ENCODE measurements at regions not wholly inside any gene's neighbourhood (a gene's known extent, or its start where the extent isn't known, plus 50 kb on each side); places are given as distances from the start of the nearest gene placed in this dataset.

- H3K27ac Mint-ChIP-seq = no peak overlapping the region
- H3K4me1 Mint-ChIP-seq = no peaks in the 10 kb centered on the region
- H3K9me3 ChIP-seq (ENCODE audit: control insufficient read depth, low read length, poor library complexity, severe bottlenecking) = no peaks in the 10 kb centered on the region
- no peaks in the 10 kb centered on the region for H3K36me3 Mint-ChIP-seq (ENCODE audit: low read depth)
- H3K4me3 Mint-ChIP-seq = no peak overlapping the region
- DNase-seq (no peak), ATAC-seq (no peak)
- peaks cover 18% of the 10 kb centered on the region for H3K27me3 Mint-ChIP-seq
These were observed 135.7 kb downstream of the FGF18 start for GRCh38 chr5:171555160-171555559.

DNA sequence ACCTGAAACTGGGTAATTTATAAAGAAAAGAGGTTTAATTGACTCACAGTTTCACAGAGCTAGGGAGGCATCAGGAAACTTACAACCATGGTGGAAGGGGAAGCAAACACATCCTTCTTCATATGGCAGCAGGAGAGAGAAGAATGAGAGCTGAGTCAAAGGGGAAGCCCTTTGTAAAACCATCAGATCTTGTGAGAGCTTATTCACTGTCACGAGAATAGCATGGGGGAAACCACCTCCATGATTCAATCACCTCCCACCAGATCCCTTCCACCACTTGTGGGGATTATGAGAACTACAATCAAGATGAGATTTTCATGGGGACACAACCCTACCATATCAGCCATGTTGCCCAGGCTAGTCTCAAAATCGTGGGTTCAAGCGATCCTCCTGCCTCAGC is 143.4 kb downstream of the FGF18 start:
- ATAC-seq (no peak), DNase-seq (no peak)
- Mint-ChIP-seq H3K27me3 (peaks cover 18% of the 10 kb centered on the region), H3K36me3 (ENCODE audit: low read depth) (no peaks in the 10 kb centered on the region), H3K27ac (no peak overlapping the region), H3K4me1 (no peaks in the 10 kb centered on the region), H3K4me3 (no peak overlapping the region)
- no peaks in the 10 kb centered on the region for H3K9me3 ChIP-seq (ENCODE audit: control insufficient read depth, low read length, poor library complexity, severe bottlenecking)

DNA sequence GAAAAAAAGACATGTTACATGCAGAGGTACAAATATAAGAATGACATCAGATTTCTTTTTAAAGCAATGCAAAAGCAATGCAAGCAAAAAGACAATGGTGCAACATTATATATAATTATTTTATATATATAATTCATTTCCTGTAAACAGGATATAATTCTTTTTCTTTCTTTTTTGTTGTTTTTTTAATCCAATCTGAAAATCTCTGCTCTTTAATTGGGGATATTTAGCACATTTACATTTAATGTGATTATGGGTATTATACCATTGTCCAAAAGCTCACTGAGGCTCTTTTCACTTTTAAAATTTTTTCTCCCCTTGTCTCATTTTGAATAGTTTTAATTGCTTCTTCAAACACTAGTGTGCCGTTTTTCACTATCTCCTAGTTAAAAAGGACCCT is 148.9 kb downstream of the FGF18 start:
- H3K36me3 Mint-ChIP-seq (ENCODE audit: low read depth) = no peaks in the 10 kb centered on the region
- H3K9me3 ChIP-seq (ENCODE audit: control insufficient read depth, low read length, poor library complexity, severe bottlenecking) = no peaks in the 10 kb centered on the region
- no peak overlapping the region for H3K4me3 Mint-ChIP-seq
- no peaks in the 10 kb centered on the region for H3K4me1 Mint-ChIP-seq
- no peaks in the 10 kb centered on the region for H3K27me3 Mint-ChIP-seq
- no peak overlapping the region for H3K27ac Mint-ChIP-seq
- DNase-seq (no peak), ATAC-seq (no peak)

DNA sequence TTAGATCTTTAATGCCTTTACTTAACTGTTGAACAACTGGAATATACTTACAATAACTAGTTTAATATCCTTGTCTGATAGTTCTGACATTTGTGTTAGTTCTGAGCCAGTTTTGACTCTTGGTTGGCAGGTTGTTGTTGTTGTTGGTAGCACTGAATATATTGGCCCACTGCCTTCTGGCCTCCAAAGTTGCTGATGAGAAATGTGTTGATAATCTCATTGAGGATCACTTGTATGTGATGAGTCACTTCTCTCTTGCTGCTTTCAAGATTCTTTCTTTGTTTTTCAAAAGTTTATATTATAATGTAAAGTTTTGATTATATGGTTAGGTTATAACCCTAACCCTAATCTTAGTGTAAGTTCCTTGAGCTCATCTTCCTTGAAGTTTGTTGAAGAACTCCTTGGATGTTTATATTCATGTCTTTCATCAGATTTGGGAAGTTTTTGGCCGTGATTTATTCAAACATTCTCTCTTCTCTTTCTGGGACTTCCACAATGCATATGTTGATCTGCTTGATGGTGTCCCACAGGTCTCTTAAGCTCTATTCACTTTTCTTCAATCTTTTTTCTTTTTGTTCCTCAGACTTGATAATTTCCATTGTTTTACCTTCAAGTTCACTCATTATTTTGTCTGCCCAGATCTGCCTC is 149.7 kb downstream of the FGF18 start:
- H3K27ac Mint-ChIP-seq = no peak overlapping the region
- ATAC-seq (no peak), DNase-seq (no peak)
- no peak overlapping the region for H3K4me3 Mint-ChIP-seq
- no peaks in the 10 kb centered on the region for H3K27me3 Mint-ChIP-seq
- H3K36me3 Mint-ChIP-seq (ENCODE audit: low read depth) = no peaks in the 10 kb centered on the region
- no peaks in the 10 kb centered on the region for H3K9me3 ChIP-seq (ENCODE audit: control insufficient read depth, low read length, poor library complexity, severe bottlenecking)
- H3K4me1 Mint-ChIP-seq = no peaks in the 10 kb centered on the region

DNA sequence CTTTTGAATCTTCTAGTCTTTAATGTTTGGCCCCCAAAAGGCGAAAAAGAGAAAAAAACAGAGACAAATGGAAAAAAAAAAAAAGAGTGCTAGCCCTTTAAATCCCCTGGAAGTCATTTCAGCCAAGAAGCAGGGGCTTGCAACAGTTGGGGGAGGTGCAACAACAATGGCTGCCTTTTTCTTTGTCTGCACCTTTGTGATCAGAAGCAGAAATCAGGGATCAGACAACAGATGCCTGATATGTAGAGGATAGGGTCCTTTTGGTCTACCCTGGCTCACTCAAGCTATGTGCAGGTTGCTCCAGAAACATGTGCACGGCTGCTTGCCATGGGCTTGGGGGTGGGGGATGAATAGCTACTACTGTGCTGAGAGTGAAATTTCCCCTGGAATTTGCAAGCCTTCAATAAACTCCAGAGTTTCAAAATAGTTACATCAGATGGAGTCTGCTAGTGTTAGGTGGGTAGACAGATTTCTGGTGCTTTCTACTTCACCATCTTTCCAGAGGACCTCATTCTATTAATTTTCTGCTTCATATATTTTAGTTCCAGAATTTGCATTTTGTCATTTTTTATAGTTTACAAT is 150.9 kb downstream of the FGF18 start:
- H3K4me3 Mint-ChIP-seq = no peak overlapping the region
- DNase-seq = no peak
- H3K9me3 ChIP-seq (ENCODE audit: control insufficient read depth, low read length, poor library complexity, severe bottlenecking) = no peaks in the 10 kb centered on the region
- H3K27me3 Mint-ChIP-seq = no peaks in the 10 kb centered on the region
- no peak overlapping the region for H3K27ac Mint-ChIP-seq
- H3K36me3 Mint-ChIP-seq (ENCODE audit: low read depth) = no peaks in the 10 kb centered on the region
- H3K4me1 Mint-ChIP-seq = no peaks in the 10 kb centered on the region
- no peak for ATAC-seq

DNA sequence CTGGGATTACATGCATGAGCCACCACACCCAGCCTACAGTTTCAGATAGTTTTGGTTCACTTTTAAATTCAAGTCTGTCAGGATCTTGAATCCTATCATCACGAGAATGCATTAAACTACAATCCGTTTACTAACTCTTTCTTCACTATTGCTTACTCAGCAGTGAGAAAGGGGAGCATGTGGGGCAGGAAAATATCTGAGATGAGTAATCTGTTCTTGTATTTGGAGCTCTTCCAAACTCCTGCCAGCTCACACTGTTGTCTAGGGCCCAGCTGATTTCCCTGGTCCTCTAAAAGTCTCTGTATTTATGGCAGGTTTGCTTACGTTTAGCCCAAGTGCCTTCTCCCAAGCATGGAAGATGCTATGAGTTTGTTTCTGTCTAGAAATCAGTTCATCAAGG is 152.2 kb downstream of the FGF18 start:
- Mint-ChIP-seq H3K27me3 (peaks cover under 1% of the 10 kb centered on the region), H3K4me1 (no peaks in the 10 kb centered on the region), H3K36me3 (ENCODE audit: low read depth) (no peaks in the 10 kb centered on the region), H3K4me3 (no peak overlapping the region), H3K27ac (no peak overlapping the region)
- ATAC-seq (no peak), DNase-seq (no peak)
- peaks cover 2% of the 10 kb centered on the region for H3K9me3 ChIP-seq (ENCODE audit: control insufficient read depth, low read length, poor library complexity, severe bottlenecking)

DNA sequence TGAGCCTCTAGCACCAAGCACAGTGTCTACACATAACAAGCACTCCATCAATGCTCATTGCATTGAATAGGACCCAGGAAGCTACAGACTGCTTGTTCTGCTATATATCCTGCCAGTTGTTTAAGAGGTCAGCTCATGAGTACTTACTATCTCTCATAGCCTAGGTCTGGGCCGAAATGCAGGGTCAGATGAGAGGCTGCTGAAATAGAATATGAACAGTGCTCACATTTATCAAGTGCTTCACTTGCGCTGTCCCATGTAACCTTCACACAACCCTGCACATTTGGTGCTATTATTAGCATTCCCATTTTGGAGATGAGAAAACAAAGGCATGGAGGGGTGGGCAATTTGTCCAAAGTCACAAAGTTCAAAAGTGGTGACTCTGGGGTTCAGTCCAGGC is 153.6 kb downstream of the FGF18 start:
- Mint-ChIP-seq H3K4me1 (no peaks in the 10 kb centered on the region), H3K27me3 (peaks cover 9% of the 10 kb centered on the region), H3K36me3 (ENCODE audit: low read depth) (no peaks in the 10 kb centered on the region), H3K4me3 (no peak overlapping the region), H3K27ac (no peak overlapping the region)
- DNase-seq (no peak), ATAC-seq (no peak)
- peaks cover 2% of the 10 kb centered on the region for H3K9me3 ChIP-seq (ENCODE audit: control insufficient read depth, low read length, poor library complexity, severe bottlenecking)

DNA sequence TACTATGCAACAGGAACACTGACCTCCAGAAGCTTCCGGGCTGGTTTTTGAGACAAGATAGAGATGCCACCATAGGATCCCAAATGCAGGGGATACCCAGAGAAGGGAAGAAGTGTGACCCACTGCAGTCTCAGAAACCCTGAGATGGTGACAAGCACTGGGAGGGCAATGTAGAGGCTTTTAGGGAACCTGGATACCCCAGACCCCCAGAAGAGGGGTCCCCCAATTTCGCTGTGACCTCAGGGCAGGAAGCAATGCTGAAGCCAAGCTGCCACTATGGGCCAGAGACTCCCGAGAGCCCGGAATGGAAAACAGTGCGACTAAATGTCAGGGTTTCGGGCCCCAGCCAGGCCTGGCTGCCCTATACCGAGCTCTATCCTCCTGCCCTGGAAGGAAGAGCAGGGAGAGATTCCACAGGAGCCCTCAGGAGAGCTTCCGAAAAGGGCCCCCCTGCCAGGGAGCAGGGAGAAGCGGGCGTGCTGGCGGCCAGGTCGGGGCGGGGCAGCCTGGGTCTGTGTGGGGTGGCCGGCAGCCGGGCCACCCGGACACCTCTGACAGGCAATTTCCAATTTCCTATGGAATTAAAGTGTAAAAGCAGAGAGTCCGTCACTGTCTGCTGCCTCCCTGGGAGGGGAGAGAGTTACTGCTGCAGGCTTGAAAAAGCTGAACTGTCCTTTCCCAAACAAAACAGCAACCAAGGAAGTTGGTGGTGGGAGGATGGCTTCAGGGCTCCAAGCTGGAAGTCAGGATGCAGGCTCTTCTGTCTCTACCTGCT is 154.2 kb downstream of the FGF18 start:
- ATAC-seq (no peak), DNase-seq (no peak)
- peaks cover 2% of the 10 kb centered on the region for H3K4me1 Mint-ChIP-seq
- no peaks in the 10 kb centered on the region for H3K36me3 Mint-ChIP-seq (ENCODE audit: low read depth)
- no peak overlapping the region for H3K4me3 Mint-ChIP-seq
- H3K27ac Mint-ChIP-seq = no peak overlapping the region
- peaks cover 2% of the 10 kb centered on the region for H3K9me3 ChIP-seq (ENCODE audit: control insufficient read depth, low read length, poor library complexity, severe bottlenecking)
- peaks cover 15% of the 10 kb centered on the region for H3K27me3 Mint-ChIP-seq

- ATAC-seq = no peak
- H3K27me3 Mint-ChIP-seq = peaks cover 22% of the 10 kb centered on the region
- no peak for DNase-seq
- peaks cover 2% of the 10 kb centered on the region for H3K4me1 Mint-ChIP-seq
- no peak overlapping the region for H3K4me3 Mint-ChIP-seq
- H3K36me3 Mint-ChIP-seq (ENCODE audit: low read depth) = no peaks in the 10 kb centered on the region
- no peak overlapping the region for H3K27ac Mint-ChIP-seq
- peaks cover 2% of the 10 kb centered on the region for H3K9me3 ChIP-seq (ENCODE audit: control insufficient read depth, low read length, poor library complexity, severe bottlenecking)
These were observed 154.9 kb downstream of the FGF18 start for GRCh38 chr5:171574376-171574775.

DNA sequence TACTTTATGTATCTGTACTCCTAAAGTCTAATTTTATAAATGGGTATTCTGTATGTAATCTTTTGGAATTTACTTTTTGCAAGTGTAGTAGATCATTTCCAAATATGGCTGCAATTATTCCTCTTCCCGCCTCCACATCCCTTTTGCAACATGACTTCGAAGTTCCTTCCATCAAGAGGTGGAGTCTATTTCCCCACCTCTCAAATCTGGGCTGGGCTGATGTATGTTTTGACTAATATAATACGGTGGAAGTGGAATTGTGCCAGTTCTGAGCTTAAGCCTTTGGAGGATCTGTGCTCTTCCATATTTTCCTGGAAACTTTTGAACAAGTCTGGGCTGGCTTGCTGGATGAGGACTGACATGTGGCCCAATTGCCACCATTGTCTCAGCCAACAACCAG is 155.9 kb downstream of the FGF18 start:
- Mint-ChIP-seq H3K36me3 (ENCODE audit: low read depth) (no peaks in the 10 kb centered on the region), H3K4me3 (no peak overlapping the region), H3K27ac (no peak overlapping the region), H3K4me1 (peaks cover 2% of the 10 kb centered on the region), H3K27me3 (peaks cover 32% of the 10 kb centered on the region)
- peaks cover 2% of the 10 kb centered on the region for H3K9me3 ChIP-seq (ENCODE audit: control insufficient read depth, low read length, poor library complexity, severe bottlenecking)
- DNase-seq (no peak), ATAC-seq (no peak)

GRCh38 chr5:171575808-171576207 is 156.4 kb downstream of the FGF18 start:
- H3K4me1 Mint-ChIP-seq = peaks cover 2% of the 10 kb centered on the region
- no peak overlapping the region for H3K27ac Mint-ChIP-seq
- peaks cover 2% of the 10 kb centered on the region for H3K9me3 ChIP-seq (ENCODE audit: control insufficient read depth, low read length, poor library complexity, severe bottlenecking)
- H3K36me3 Mint-ChIP-seq (ENCODE audit: low read depth) = no peaks in the 10 kb centered on the region
- H3K27me3 Mint-ChIP-seq = peaks cover 36% of the 10 kb centered on the region
- no peak overlapping the region for H3K4me3 Mint-ChIP-seq
- no peak for DNase-seq
- no peak for ATAC-seq

GRCh38 chr5:171577042-171577758 is 157.8 kb downstream of the FGF18 start:
- Mint-ChIP-seq H3K36me3 (ENCODE audit: low read depth) (no peaks in the 10 kb centered on the region), H3K27me3 (peaks cover 39% of the 10 kb centered on the region), H3K4me3 (no peak overlapping the region), H3K4me1 (peaks cover 2% of the 10 kb centered on the region), H3K27ac (no peak overlapping the region)
- ATAC-seq (no peak), DNase-seq (no peak)
- H3K9me3 ChIP-seq (ENCODE audit: control insufficient read depth, low read length, poor library complexity, severe bottlenecking) = peaks cover 2% of the 10 kb centered on the region

- Mint-ChIP-seq H3K36me3 (ENCODE audit: low read depth) (no peaks in the 10 kb centered on the region), H3K4me3 (no peak overlapping the region), H3K4me1 (peaks cover 2% of the 10 kb centered on the region), H3K27me3 (peaks cover 48% of the 10 kb centered on the region), H3K27ac (no peak overlapping the region)
- DNase-seq = no peak
- no peak for ATAC-seq
- peaks cover 2% of the 10 kb centered on the region for H3K9me3 ChIP-seq (ENCODE audit: control insufficient read depth, low read length, poor library complexity, severe bottlenecking)
These were observed 158.8 kb downstream of the FGF18 start for GRCh38 chr5:171578049-171578828.

Data from T-helper 17 cell (primary cell).